ENCODE measurements at regions not wholly inside any gene's neighbourhood (a gene's known extent, or its start where the extent isn't known, plus 50 kb on each side); places are given as distances from the start of the nearest gene placed in this dataset.

- no peaks in the 10 kb centered on the region for H3K9me3 Mint-ChIP-seq
- no peak for TF ChIP-seq CTCF (conservative IDR thresholded peaks at IDR 0.05)
- peaks cover 35% of the 10 kb centered on the region for H3K4me1 Mint-ChIP-seq (ENCODE audit: unreplicated experiment)
- DNase-seq (ENCODE audit: extremely low spot score, unreplicated experiment), result no peak
- H3K36me3 Mint-ChIP-seq, result no peaks in the 10 kb centered on the region
- H3K27ac Mint-ChIP-seq, result no peak overlapping the region
- peaks cover 52% of the 10 kb centered on the region for H3K27me3 Mint-ChIP-seq
- H3K4me3 Mint-ChIP-seq, result no peak overlapping the region
These were observed 73.4 kb upstream of the TNRC6C start for GRCh38 chr17:77884967-77885641.

- no peak overlapping the region for H3K27ac Mint-ChIP-seq
- no peaks in the 10 kb centered on the region for H3K36me3 Mint-ChIP-seq
- H3K9me3 Mint-ChIP-seq, result no peaks in the 10 kb centered on the region
- peaks cover 35% of the 10 kb centered on the region for H3K4me1 Mint-ChIP-seq (ENCODE audit: unreplicated experiment)
- H3K4me3 Mint-ChIP-seq, result peak overlapping the region; percentile 21
- no peak for TF ChIP-seq CTCF (conservative IDR thresholded peaks at IDR 0.05)
- DNase-seq (ENCODE audit: extremely low spot score, unreplicated experiment), result no peak
- H3K27me3 Mint-ChIP-seq, result peaks cover 52% of the 10 kb centered on the region
These were observed 72.7 kb upstream of the TNRC6C start for GRCh38 chr17:77885678-77886386.

GRCh38 chr17:77886387-77886728 lies 72.1 kb upstream of the TNRC6C start:
- no peaks in the 10 kb centered on the region for H3K9me3 Mint-ChIP-seq
- no peak overlapping the region for H3K27ac Mint-ChIP-seq
- H3K4me1 Mint-ChIP-seq (ENCODE audit: unreplicated experiment), result peaks cover 35% of the 10 kb centered on the region
- H3K27me3 Mint-ChIP-seq, result peaks cover 56% of the 10 kb centered on the region
- H3K4me3 Mint-ChIP-seq, result no peak overlapping the region
- DNase-seq (ENCODE audit: extremely low spot score, unreplicated experiment), result no peak
- no peaks in the 10 kb centered on the region for H3K36me3 Mint-ChIP-seq
- no peak for TF ChIP-seq CTCF (conservative IDR thresholded peaks at IDR 0.05)

- Mint-ChIP-seq H3K4me1 (ENCODE audit: unreplicated experiment) (peaks cover 29% of the 10 kb centered on the region), H3K27ac (no peak overlapping the region), H3K4me3 (peak overlapping the region; percentile 72), H3K27me3 (peaks cover 52% of the 10 kb centered on the region), H3K9me3 (no peaks in the 10 kb centered on the region), H3K36me3 (no peaks in the 10 kb centered on the region)
- DNase-seq (ENCODE audit: extremely low spot score, unreplicated experiment), result no peak
- no peak for TF ChIP-seq CTCF (conservative IDR thresholded peaks at IDR 0.05)
These were observed 71.4 kb upstream of the TNRC6C start for GRCh38 chr17:77887110-77887463.

GRCh38 chr17:77887464-77888241 lies 70.8 kb upstream of the TNRC6C start:
- TF ChIP-seq CTCF (conservative IDR thresholded peaks at IDR 0.05), result no peak
- Mint-ChIP-seq H3K27ac (no peak overlapping the region), H3K4me3 (peak overlapping the region; percentile 72), H3K27me3 (peaks cover 49% of the 10 kb centered on the region), H3K9me3 (no peaks in the 10 kb centered on the region), H3K36me3 (no peaks in the 10 kb centered on the region), H3K4me1 (ENCODE audit: unreplicated experiment) (peaks cover 24% of the 10 kb centered on the region)
- no peak for DNase-seq (ENCODE audit: extremely low spot score, unreplicated experiment)
